Tibial artery (tissue), 4 donors: ENCODE measurements at regions not wholly inside any gene's neighbourhood (a gene's known extent, or its start where the extent isn't known, plus 50 kb on each side); places are given as distances from the start of the nearest gene placed in this dataset.
A peak's percentile ranks its signal among the peaks of the same experiment; 100 is the strongest.

Experiments
- DNase-seq, 2 donors: peaks; one replicate each; pipeline ENCODE4 v3.0.0-alpha.2; 2019
- H3K27ac ChIP-seq, 2 donors: fragments of 200-600 bp; sonication (generic) in 1 of 2; 1 replicate in 1 of 2; 2 replicates in 1 of 2; pipeline ENCODE4 v1.5.1; 2018 to 2019; ENCODE audit warnings: mild to moderate bottlenecking in 1 of 2
- H3K27me3 ChIP-seq, 2 donors: fragments of 200-600 bp; sonication (generic) in 1 of 2; one replicate each; pipeline versions ENCODE4 v1.5.1 to v1.6.0; 2016 to 2019
- H3K36me3 ChIP-seq, 3 donors: fragments of 200-600 bp; sonication (generic) in 2 of 3; one replicate each; pipeline ENCODE4 v1.5.1; 2016 to 2019; ENCODE audit warnings: mild to moderate bottlenecking in 2 of 3
- H3K4me1 ChIP-seq, 4 donors: fragments of 200-600 bp; sonication (generic) in 2 of 4; 1 replicate in 3 of 4; 2 replicates in 1 of 4; pipeline ENCODE4 v1.5.1; 2016 to 2019
- H3K4me3 ChIP-seq, 2 donors: fragments of 200-600 bp; sonication (generic) in 1 of 2; 1 replicate in 1 of 2; 2 replicates in 1 of 2; pipeline ENCODE4 v1.5.1; 2018 to 2019; ENCODE audit warnings: mild to moderate bottlenecking in 2 of 2
- H3K9me3 ChIP-seq, 3 donors: fragments of 200-600 bp; sonication (generic) in 1 of 3; one replicate each; pipeline ENCODE4 v1.5.1; 2016 to 2019
- CTCF ChIP-seq, 2 experiments: fragments of 200-600 bp in 1 of 2; fragments of 450-650 bp in 1 of 2; IDR thresholded peaks; one replicate each; pipeline ENCODE4 v1.5.1; 2017 to 2019; ENCODE audit warnings: antibody characterized with exemption in 2 of 2, mild to moderate bottlenecking in 1 of 2, moderate library complexity in 1 of 2
- intact Hi-C: fragments of 100-400 bp; cut with DNase I; formaldehyde crosslinking; loops from one replicate; pipeline ENCODE4 v1.15.0; 2023; ENCODE audit warnings: low total_unique reads

GRCh38 chr5:85170183-85170582, 785.5 kb upstream of the EDIL3 start:
- intact Hi-C loops, result no loop called here
- no peaks in the 10 kb centered on the region for H3K36me3 ChIP-seq
- H3K9me3 ChIP-seq, result peaks cover 0 to 4% (median 0%) of the 10 kb centered on the region in 3 donors
- no peak overlapping the region for H3K4me3 ChIP-seq
- H3K27ac ChIP-seq, result no peak overlapping the region
- no peak for DNase-seq
- TF ChIP-seq CTCF (IDR thresholded peaks at IDR 0.05), result no peak
- H3K27me3 ChIP-seq, result no peaks in the 10 kb centered on the region
- no peaks in the 10 kb centered on the region for H3K4me1 ChIP-seq

- no peaks in the 10 kb centered on the region for H3K9me3 ChIP-seq
- no peaks in the 10 kb centered on the region for H3K4me1 ChIP-seq
- no peak for DNase-seq
- TF ChIP-seq CTCF (IDR thresholded peaks at IDR 0.05), result no peak
- H3K27ac ChIP-seq, result no peak overlapping the region
- intact Hi-C loops, result no loop called here
- no peak overlapping the region for H3K4me3 ChIP-seq
- no peaks in the 10 kb centered on the region for H3K27me3 ChIP-seq
- no peaks in the 10 kb centered on the region for H3K36me3 ChIP-seq
Measured at GRCh38 chr5:85173469-85173868, 788.8 kb upstream of the EDIL3 start.

GRCh38 chr5:85182344-85182743, 797.7 kb upstream of the EDIL3 start:
- H3K4me3 ChIP-seq, result no peak overlapping the region
- no peaks in the 10 kb centered on the region for H3K9me3 ChIP-seq
- no peaks in the 10 kb centered on the region for H3K27me3 ChIP-seq
- no peak for TF ChIP-seq CTCF (IDR thresholded peaks at IDR 0.05)
- no peaks in the 10 kb centered on the region for H3K36me3 ChIP-seq
- no peak overlapping the region for H3K27ac ChIP-seq
- no peaks in the 10 kb centered on the region for H3K4me1 ChIP-seq
- no peak for DNase-seq
- intact Hi-C loops, result no loop called here

- no peak for TF ChIP-seq CTCF (IDR thresholded peaks at IDR 0.05)
- DNase-seq, result peak in 1 of 2 donors; percentile 51
- no peaks in the 10 kb centered on the region for H3K4me1 ChIP-seq
Measured at GRCh38 chr5:85204289-85204688, 819.6 kb upstream of the EDIL3 start.

GRCh38 chr5:85205430-85205829, 820.8 kb upstream of the EDIL3 start:
- intact Hi-C loops, result no loop called here
- H3K27ac ChIP-seq, result no peak overlapping the region
- H3K4me3 ChIP-seq, result no peak overlapping the region
- TF ChIP-seq CTCF (IDR thresholded peaks at IDR 0.05), result no peak
- H3K36me3 ChIP-seq, result no peaks in the 10 kb centered on the region
- no peaks in the 10 kb centered on the region for H3K4me1 ChIP-seq
- H3K27me3 ChIP-seq, result no peaks in the 10 kb centered on the region
- no peak for DNase-seq
- H3K9me3 ChIP-seq, result peaks cover 0 to 4% (median 0%) of the 10 kb centered on the region in 3 donors

More at GRCh38 chr5:85204289-85204688, 819.6 kb upstream of the EDIL3 start:
- H3K9me3 ChIP-seq, result peaks cover 0 to 4% (median 0%) of the 10 kb centered on the region in 3 donors
- no peaks in the 10 kb centered on the region for H3K27me3 ChIP-seq
- no peak overlapping the region for H3K4me3 ChIP-seq
- H3K27ac ChIP-seq, result no peak overlapping the region
- no peaks in the 10 kb centered on the region for H3K36me3 ChIP-seq
- intact Hi-C loops, result no loop called here

GRCh38 chr5:85225388-85225787, 840.7 kb upstream of the EDIL3 start:
- Histone ChIP-seq H3K36me3 (no peaks in the 10 kb centered on the region), H3K4me3 (no peak overlapping the region), H3K4me1 (no peaks in the 10 kb centered on the region), H3K9me3 (no peaks in the 10 kb centered on the region), H3K27ac (no peak overlapping the region), H3K27me3 (no peaks in the 10 kb centered on the region)
- intact Hi-C loops, result no loop called here
- DNase-seq, result no peak
- no peak for TF ChIP-seq CTCF (IDR thresholded peaks at IDR 0.05)
